HEK293 (cell line): ENCODE measurements at regions not wholly inside any gene's neighbourhood (a gene's known extent, or its start where the extent isn't known, plus 50 kb on each side); places are given as distances from the start of the nearest gene placed in this dataset.

Experiments used
- CTCF ChIA-PET: fragments of 350-600 bp; formaldehyde crosslinking; extraction: SDS; loops from one replicate; lab custom pipeline; 2021; ENCODE audit warnings: antibody characterized with exemption; lab: Yijun Ruan, JAX
- POLR2A ChIA-PET: fragments of 300-600 bp; formaldehyde crosslinking; extraction: SDS; loops from one replicate; lab custom pipeline; 2020; ENCODE audit warnings: antibody characterized with exemption, inconsistent platforms; lab: Yijun Ruan, JAX
- H3K27ac ChIP-seq: fragments of 200-500 bp; sonication (Bioruptor generic); 2 replicates; pipeline ENCODE4 v1.5.1; 2014; ENCODE audit warnings: low read depth, low read length, control low read depth, inconsistent platforms; ENCODE audit errors: extremely low read depth
- H3K36me3 ChIP-seq, 2 experiments: fragments of 200-500 bp in 1 of 2; sonication (Bioruptor generic) in 1 of 2; 1 replicate in 1 of 2; 2 replicates in 1 of 2; pipeline ENCODE4 v1.5.1; 2014 to 2017; ENCODE audit warnings: inconsistent platforms in 2 of 2, low read length in 2 of 2; ENCODE audit not compliant: control insufficient read depth in 2 of 2, insufficient read depth in 1 of 2
- H3K4me1 ChIP-seq: fragments of 200-500 bp; sonication (Bioruptor generic); 2 replicates; pipeline ENCODE4 v1.5.1; 2014; ENCODE audit warnings: mild to moderate bottlenecking, low read length, inconsistent platforms; ENCODE audit not compliant: control insufficient read depth, insufficient read depth
- H3K4me3 ChIP-seq: 2 replicates; pipeline ENCODE4 v1.5.1; 2011; ENCODE audit warnings: low read depth, mild to moderate bottlenecking, control low read depth, low read length, moderate library complexity
- H3K9me3 ChIP-seq: fragments of 200-500 bp; sonication (Bioruptor generic); 2 replicates; pipeline ENCODE4 v1.5.1; 2014; ENCODE audit warnings: low read depth, low read length, inconsistent platforms; ENCODE audit not compliant: control insufficient read depth, insufficient read depth
- ELK4 ChIP-seq: IDR thresholded peaks from 2 replicates; pipeline ENCODE4 v1.6.1; 2011; ENCODE audit warnings: mild to moderate bottlenecking, low read depth, low read length, borderline replicate concordance
- KLF8 ChIP-seq: fragments of 450-650 bp; formaldehyde crosslinking; IDR thresholded peaks from 2 replicates; pipeline ENCODE4 v1.5.1; 2016; ENCODE audit warnings: missing biosample characterization, missing genetic modification characterization
- OSR2 ChIP-seq: fragments of 450-650 bp; formaldehyde crosslinking; IDR thresholded peaks from 2 replicates; pipeline ENCODE4 v1.5.1; 2016; ENCODE audit warnings: missing biosample characterization, missing genetic modification characterization
- SALL2 ChIP-seq: fragments of 450-650 bp; formaldehyde crosslinking; IDR thresholded peaks from 2 replicates; pipeline ENCODE4 v1.5.0; 2017; ENCODE audit warnings: missing biosample characterization, mild to moderate bottlenecking, missing genetic modification characterization, borderline replicate concordance
- WT1 ChIP-seq: fragments of 450-650 bp; formaldehyde crosslinking; IDR thresholded peaks from 2 replicates; pipeline ENCODE4 v1.5.1; 2016; ENCODE audit warnings: missing biosample characterization, missing genetic modification characterization
- ZNF132 ChIP-seq: fragments of 450-650 bp; formaldehyde crosslinking; IDR thresholded peaks from 2 replicates; pipeline ENCODE4 v1.5.1; 2017; ENCODE audit warnings: missing biosample characterization, missing genetic modification characterization, borderline replicate concordance
- ZNF335 ChIP-seq: fragments of 450-650 bp; formaldehyde crosslinking; conservative IDR thresholded peaks from 2 replicates; pipeline ENCODE4 v1.5.1; 2016; ENCODE audit warnings: missing biosample characterization, missing genetic modification characterization
- ZNF350 ChIP-seq: fragments of 450-650 bp; formaldehyde crosslinking; IDR thresholded peaks from 2 replicates; pipeline ENCODE4 v1.5.0; 2017; ENCODE audit warnings: missing biosample characterization, mild to moderate bottlenecking, missing genetic modification characterization
- ZNF366 ChIP-seq: fragments of 450-650 bp; formaldehyde crosslinking; conservative IDR thresholded peaks from 2 replicates; pipeline ENCODE4 v1.5.1; 2016; ENCODE audit warnings: missing biosample characterization, missing genetic modification characterization
- ZNF423 ChIP-seq: fragments of 450-650 bp; formaldehyde crosslinking; IDR thresholded peaks from 2 replicates; pipeline ENCODE4 v1.5.1; 2016; ENCODE audit warnings: missing biosample characterization, missing genetic modification characterization
- ZNF514 ChIP-seq: fragments of 450-650 bp; formaldehyde crosslinking; IDR thresholded peaks from 2 replicates; pipeline ENCODE4 v1.5.1; 2016; ENCODE audit warnings: missing biosample characterization, missing genetic modification characterization
- ZNF518A ChIP-seq: fragments of 450-650 bp; formaldehyde crosslinking; conservative IDR thresholded peaks from 2 replicates; pipeline ENCODE4 v1.5.1; 2016; ENCODE audit warnings: low read depth, missing biosample characterization, missing genetic modification characterization
- ZNF600 ChIP-seq: fragments of 450-650 bp; formaldehyde crosslinking; IDR thresholded peaks from 2 replicates; pipeline ENCODE4 v1.5.1; 2016; ENCODE audit warnings: missing biosample characterization, missing genetic modification characterization
- ZNF610 ChIP-seq: fragments of 450-650 bp; formaldehyde crosslinking; IDR thresholded peaks from 2 replicates; pipeline ENCODE4 v1.5.1; 2016; ENCODE audit warnings: missing biosample characterization, missing genetic modification characterization, borderline replicate concordance
- ZNF626 ChIP-seq: fragments of 450-650 bp; sonication (Bioruptor Pico); formaldehyde crosslinking; IDR thresholded peaks from 2 replicates; pipeline ENCODE4 v1.5.1; 2018; ENCODE audit warnings: missing biosample characterization, missing genetic modification characterization, inconsistent platforms
- ZNF768 ChIP-seq: fragments of 450-650 bp; formaldehyde crosslinking; IDR thresholded peaks from 2 replicates; pipeline ENCODE4 v1.5.1; 2018; ENCODE audit warnings: missing biosample characterization, mild to moderate bottlenecking, missing genetic modification characterization
- ZNF785 ChIP-seq: fragments of 450-650 bp; formaldehyde crosslinking; IDR thresholded peaks from 2 replicates; pipeline ENCODE4 v1.5.1; 2016; ENCODE audit warnings: missing biosample characterization, missing genetic modification characterization
- ZNF791 ChIP-seq: fragments of 450-650 bp; formaldehyde crosslinking; IDR thresholded peaks from 2 replicates; pipeline ENCODE4 v1.5.1; 2016; ENCODE audit warnings: missing biosample characterization, missing genetic modification characterization
- TF ChIP-seq, protein P1 (sequence below): fragments of 450-650 bp; formaldehyde crosslinking; IDR thresholded peaks from 2 replicates; pipeline ENCODE4 v1.5.1; 2016; ENCODE audit warnings: missing biosample characterization, missing genetic modification characterization
- TF ChIP-seq, protein P2 (sequence below): fragments of 450-650 bp; formaldehyde crosslinking; IDR thresholded peaks from 2 replicates; pipeline ENCODE4 v1.5.1; 2016; ENCODE audit warnings: missing biosample characterization, missing genetic modification characterization

DNA sequence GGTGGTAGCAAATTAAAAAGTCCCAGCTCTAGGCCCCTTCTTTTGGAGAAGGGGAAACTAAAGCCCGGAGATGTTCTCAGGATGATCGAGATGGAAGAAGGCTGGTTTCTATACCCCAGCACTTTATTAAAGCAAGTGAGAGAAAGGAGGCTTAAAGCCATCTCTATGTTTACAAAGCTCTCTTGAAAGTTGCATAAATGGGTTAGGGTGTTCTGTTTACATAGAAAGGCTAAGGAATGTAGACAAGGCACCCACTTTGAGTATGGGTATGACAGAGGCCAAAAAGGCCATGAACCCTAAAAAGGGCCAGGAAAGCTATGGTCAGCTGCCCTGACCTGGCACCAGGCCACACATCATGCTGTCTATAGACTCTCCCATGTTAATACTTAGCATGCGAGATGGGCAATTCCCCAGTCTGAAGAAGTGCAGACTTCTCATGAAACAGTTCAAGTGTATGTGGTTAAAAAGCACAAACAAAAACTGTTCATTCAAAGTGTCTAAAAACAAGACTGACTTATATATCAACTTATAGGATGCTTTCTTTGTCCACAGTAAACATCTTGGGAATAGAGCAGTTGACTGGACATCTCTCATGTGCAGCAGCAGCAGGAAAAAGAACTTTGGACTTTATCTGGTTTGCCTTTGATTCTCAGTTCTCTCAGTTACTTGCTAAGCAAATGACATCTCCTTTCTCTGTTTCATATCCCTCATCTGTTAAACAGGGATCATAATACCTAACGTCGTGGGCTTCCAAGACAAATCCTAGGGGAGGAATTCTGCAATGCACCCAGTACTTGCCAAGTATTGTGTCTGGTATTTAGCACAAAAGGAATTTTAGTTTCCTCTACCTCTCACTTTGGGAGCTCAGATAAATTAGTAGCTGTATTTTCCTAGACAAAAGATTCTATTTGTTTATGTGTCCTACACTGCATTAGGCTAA, 521.6 kb downstream of the PLPP3 start:
- no peaks in the 10 kb centered on the region for H3K36me3 ChIP-seq
- H3K27ac ChIP-seq = no peak overlapping the region
- TF ChIP-seq ZNF626 = no peak
- no peak for TF ChIP-seq ZNF514 (tag by site-specific recombination)
- no peak for TF ChIP-seq SALL2 (tag by site-specific recombination)
- TF ChIP-seq ELK4 = no peak
- no peak for TF ChIP-seq ZNF335
- no peak for TF ChIP-seq KLF8 (tag by site-specific recombination)
- no peak for TF ChIP-seq OSR2 (tag by site-specific recombination)
- no peak for TF ChIP-seq ZNF791
- no peak for TF ChIP-seq ZNF366 (tag by site-specific recombination)
- TF ChIP-seq, protein P1, sequence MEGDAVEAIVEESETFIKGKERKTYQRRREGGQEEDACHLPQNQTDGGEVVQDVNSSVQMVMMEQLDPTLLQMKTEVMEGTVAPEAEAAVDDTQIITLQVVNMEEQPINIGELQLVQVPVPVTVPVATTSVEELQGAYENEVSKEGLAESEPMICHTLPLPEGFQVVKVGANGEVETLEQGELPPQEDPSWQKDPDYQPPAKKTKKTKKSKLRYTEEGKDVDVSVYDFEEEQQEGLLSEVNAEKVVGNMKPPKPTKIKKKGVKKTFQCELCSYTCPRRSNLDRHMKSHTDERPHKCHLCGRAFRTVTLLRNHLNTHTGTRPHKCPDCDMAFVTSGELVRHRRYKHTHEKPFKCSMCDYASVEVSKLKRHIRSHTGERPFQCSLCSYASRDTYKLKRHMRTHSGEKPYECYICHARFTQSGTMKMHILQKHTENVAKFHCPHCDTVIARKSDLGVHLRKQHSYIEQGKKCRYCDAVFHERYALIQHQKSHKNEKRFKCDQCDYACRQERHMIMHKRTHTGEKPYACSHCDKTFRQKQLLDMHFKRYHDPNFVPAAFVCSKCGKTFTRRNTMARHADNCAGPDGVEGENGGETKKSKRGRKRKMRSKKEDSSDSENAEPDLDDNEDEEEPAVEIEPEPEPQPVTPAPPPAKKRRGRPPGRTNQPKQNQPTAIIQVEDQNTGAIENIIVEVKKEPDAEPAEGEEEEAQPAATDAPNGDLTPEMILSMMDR (tag by site-specific recombination) = no peak
- no peak for TF ChIP-seq ZNF423 (tag by site-specific recombination)
- TF ChIP-seq WT1 (tag by site-specific recombination) = no peak
- TF ChIP-seq ZNF132 = no peak
- TF ChIP-seq, protein P2, sequence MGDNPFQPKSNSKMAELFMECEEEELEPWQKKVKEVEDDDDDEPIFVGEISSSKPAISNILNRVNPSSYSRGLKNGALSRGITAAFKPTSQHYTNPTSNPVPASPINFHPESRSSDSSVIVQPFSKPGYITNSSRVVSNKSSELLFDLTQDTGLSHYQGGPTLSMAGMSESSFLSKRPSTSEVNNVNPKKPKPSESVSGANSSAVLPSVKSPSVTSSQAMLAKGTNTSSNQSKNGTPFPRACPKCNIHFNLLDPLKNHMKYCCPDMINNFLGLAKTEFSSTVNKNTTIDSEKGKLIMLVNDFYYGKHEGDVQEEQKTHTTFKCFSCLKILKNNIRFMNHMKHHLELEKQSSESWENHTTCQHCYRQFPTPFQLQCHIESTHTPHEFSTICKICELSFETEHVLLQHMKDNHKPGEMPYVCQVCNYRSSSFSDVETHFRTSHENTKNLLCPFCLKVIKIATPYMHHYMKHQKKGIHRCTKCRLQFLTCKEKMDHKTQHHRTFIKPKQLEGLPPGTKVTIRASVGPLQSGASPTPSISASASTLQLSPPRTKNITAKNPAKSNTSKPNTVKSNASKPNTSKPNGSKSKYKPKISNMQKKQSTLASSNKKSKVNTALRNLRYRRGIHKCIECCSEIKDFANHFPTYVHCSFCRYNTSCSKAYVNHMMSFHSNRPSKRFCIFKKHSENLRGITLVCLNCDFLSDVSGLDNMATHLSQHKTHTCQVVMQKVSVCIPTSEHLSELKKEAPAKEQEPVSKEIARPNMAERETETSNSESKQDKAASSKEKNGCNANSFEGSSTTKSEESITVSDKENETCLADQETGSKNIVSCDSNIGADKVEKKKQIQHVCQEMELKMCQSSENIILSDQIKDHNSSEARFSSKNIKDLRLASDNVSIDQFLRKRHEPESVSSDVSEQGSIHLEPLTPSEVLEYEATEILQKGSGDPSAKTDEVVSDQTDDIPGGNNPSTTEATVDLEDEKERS (tag by site-specific recombination) = no peak
- no peak for TF ChIP-seq ZNF518A (tag by site-specific recombination)
- TF ChIP-seq ZNF350 (tag by site-specific recombination) = no peak
- no peak for TF ChIP-seq ZNF600 (tag by site-specific recombination)
- no peak for TF ChIP-seq ZNF785 (tag by site-specific recombination)
- no peak for TF ChIP-seq ZNF768 (tag by site-specific recombination)
- TF ChIP-seq ZNF610 (tag by site-specific recombination) = no peak
- CTCF ChIA-PET = no interaction called here
- no peaks in the 10 kb centered on the region for H3K4me1 ChIP-seq
- no peak overlapping the region for H3K4me3 ChIP-seq
- H3K9me3 ChIP-seq = no peaks in the 10 kb centered on the region
- POLR2A ChIA-PET = no interaction called here
